GM23338 (cell line): ENCODE measurements at regions not wholly inside any gene's neighbourhood (a gene's known extent, or its start where the extent isn't known, plus 50 kb on each side); places are given as distances from the start of the nearest gene placed in this dataset.

Experiments
- ATAC-seq: fragments of 200-7000 bp; cut with Tn5 transposase; 3 replicates; pipeline ENCODE4 v1.9.1; 2020
- DNase-seq: peaks from one replicate; pipeline ENCODE4 v3.0.0-alpha.2; 2015; ENCODE audit warnings: low spot score
- H2AFZ ChIP-seq: fragments of 200-600 bp; sonication (generic); 2 replicates; pipeline ENCODE4 v1.8.0; 2016; ENCODE audit warnings: antibody characterized with exemption, mild to moderate bottlenecking, moderate library complexity
- H3F3A ChIP-seq: fragments of 200-600 bp; sonication (generic); replicated peaks from 2 replicates; pipeline ENCODE4 v1.8.0; 2017; ENCODE audit warnings: antibody characterized with exemption, mixed run types, low read depth
- H3K27ac ChIP-seq: fragments of 200-600 bp; sonication (generic); 2 replicates; pipeline ENCODE4 v1.6.1; 2016; ENCODE audit warnings: low read depth
- H3K27me3 ChIP-seq: fragments of 200-600 bp; sonication (generic); 2 replicates; pipeline ENCODE4 v1.8.0; 2016; ENCODE audit warnings: mild to moderate bottlenecking, mixed run types, moderate library complexity; ENCODE audit not compliant: insufficient read depth
- H3K36me3 ChIP-seq: fragments of 200-600 bp; sonication (generic); 2 replicates; pipeline ENCODE4 v1.8.0; 2016; ENCODE audit warnings: mild to moderate bottlenecking; ENCODE audit not compliant: insufficient read depth
- H3K4me1 ChIP-seq: fragments of 200-600 bp; sonication (generic); 2 replicates; pipeline ENCODE4 v1.8.0; 2016; ENCODE audit warnings: mild to moderate bottlenecking, moderate library complexity; ENCODE audit not compliant: insufficient read depth
- H3K4me2 ChIP-seq: fragments of 200-600 bp; sonication (generic); 2 replicates; pipeline ENCODE4 v1.7.1; 2017; ENCODE audit warnings: mixed run types
- H3K4me3 ChIP-seq: fragments of 200-600 bp; sonication (generic); 2 replicates; pipeline ENCODE4 v1.6.1; 2016; ENCODE audit warnings: mixed run types
- H3K79me2 ChIP-seq: fragments of 200-600 bp; sonication (generic); replicated peaks from 2 replicates; pipeline ENCODE4 v1.8.0; 2017; ENCODE audit warnings: mild to moderate bottlenecking; ENCODE audit not compliant: insufficient read depth
- H3K9me2 ChIP-seq: fragments of 200-600 bp; sonication (generic); 2 replicates; pipeline ENCODE4 v1.8.0; 2017; ENCODE audit not compliant: insufficient read depth
- H4K20me1 ChIP-seq: fragments of 200-600 bp; sonication (generic); replicated peaks from 2 replicates; pipeline ENCODE4 v1.8.0; 2017; ENCODE audit warnings: mild to moderate bottlenecking; ENCODE audit not compliant: insufficient read depth
- H3K27ac Mint-ChIP-seq: 2 replicates; pipeline ENCODE4 v1.8.0; 2020; ENCODE audit warnings: inconsistent platforms, mild to moderate bottlenecking, moderate library complexity, mixed read lengths
- H3K27me3 Mint-ChIP-seq: 3 replicates; pipeline ENCODE4 v1.8.0; 2022; ENCODE audit warnings: low read depth, mild to moderate bottlenecking, moderate library complexity, mixed read lengths, inconsistent platforms; ENCODE audit not compliant: insufficient read depth, poor library complexity
- H3K36me3 Mint-ChIP-seq: 3 replicates; pipeline ENCODE4 v1.8.0; 2021; ENCODE audit warnings: low read depth, mild to moderate bottlenecking, inconsistent platforms, moderate library complexity, mixed read lengths
- H3K4me1 Mint-ChIP-seq: 3 replicates; pipeline ENCODE4 v1.8.0; 2020; ENCODE audit warnings: mild to moderate bottlenecking, inconsistent platforms, mixed read lengths
- H3K4me3 Mint-ChIP-seq: 3 replicates; pipeline ENCODE4 v1.8.0; 2021; ENCODE audit warnings: moderate library complexity, mild to moderate bottlenecking, inconsistent platforms, mixed read lengths
- H3K9me3 Mint-ChIP-seq: 3 replicates; pipeline ENCODE4 v1.8.0; 2020; ENCODE audit warnings: moderate library complexity, mild to moderate bottlenecking, inconsistent platforms, mixed read lengths
- CREB1 ChIP-seq: fragments of 250-450 bp; sonication (Bioruptor Pico); IDR thresholded peaks from 2 replicates; pipeline ENCODE4 v1.5.0; 2020; ENCODE audit warnings: low read depth, mild to moderate bottlenecking, moderate library complexity
- CTCF ChIP-seq, 2 experiments: fragments of 200-600 bp in 1 of 2; sonication (generic) in 1 of 2; conservative IDR thresholded peaks; 2 replicates each; pipeline versions ENCODE4 v1.5.1 to v1.6.1; 2016 to 2017; ENCODE audit warnings: antibody characterized with exemption in 2 of 2, low read depth in 2 of 2, mild to moderate bottlenecking in 2 of 2, moderate library complexity in 1 of 2
- ETS1 ChIP-seq: IDR thresholded peaks from 2 replicates; pipeline ENCODE4 v1.6.1; 2016; ENCODE audit warnings: antibody characterized with exemption
- EZH2 ChIP-seq: fragments of 200-600 bp; sonication (generic); IDR thresholded peaks from one replicate; pipeline ENCODE4 v1.8.0; 2017; ENCODE audit warnings: antibody characterized with exemption, mild to moderate bottlenecking, low read depth; ENCODE audit not compliant: unreplicated experiment
- EZH2phosphoT487 ChIP-seq: fragments of 200-600 bp; sonication (generic); IDR thresholded peaks from one replicate; pipeline ENCODE4 v1.8.1; 2018; ENCODE audit warnings: antibody characterized with exemption; ENCODE audit not compliant: unreplicated experiment
- JUNB ChIP-seq: IDR thresholded peaks from one replicate; pipeline ENCODE4 v1.6.1; 2016; ENCODE audit warnings: antibody characterized with exemption; ENCODE audit not compliant: unreplicated experiment
- NANOG ChIP-seq: IDR thresholded peaks from 2 replicates; pipeline ENCODE4 v1.6.1; 2016; ENCODE audit warnings: antibody characterized with exemption, borderline replicate concordance
- POLR2AphosphoS5 ChIP-seq: IDR thresholded peaks from 2 replicates; pipeline ENCODE4 v1.6.1; 2016; ENCODE audit warnings: antibody characterized with exemption, low read depth
- REST ChIP-seq: IDR thresholded peaks from one replicate; pipeline ENCODE4 v1.6.1; 2018; ENCODE audit warnings: antibody characterized with exemption; ENCODE audit not compliant: unreplicated experiment
- STAT1 ChIP-seq: IDR thresholded peaks from one replicate; pipeline ENCODE4 v1.6.1; 2016; ENCODE audit warnings: antibody characterized with exemption; ENCODE audit not compliant: unreplicated experiment
- ZNF114 ChIP-seq: fragments of 250-450 bp; sonication (Bioruptor Pico); IDR thresholded peaks from 2 replicates; pipeline ENCODE4 v1.5.0; 2020; ENCODE audit warnings: mild to moderate bottlenecking, moderate library complexity
- ZNF331 ChIP-seq: fragments of 250-450 bp; sonication (Bioruptor Pico); IDR thresholded peaks from 2 replicates; pipeline ENCODE4 v1.5.0; 2020; ENCODE audit warnings: low read depth, mild to moderate bottlenecking, moderate library complexity
- ZNF462 ChIP-seq: fragments of 250-450 bp; sonication (Bioruptor Pico); IDR thresholded peaks from 2 replicates; pipeline ENCODE4 v1.5.0; 2020; ENCODE audit warnings: mild to moderate bottlenecking, moderate library complexity

GRCh38 chr2:128778843-128779242, 460.2 kb upstream of the HS6ST1 start:
- Mint-ChIP-seq H3K4me1 (no peaks in the 10 kb centered on the region; the same call in 2 of the 3 replicates), H3K4me3 (no peak overlapping the region), H3K27ac (no peak overlapping the region), H3K27me3 (no peaks in the 10 kb centered on the region), H3K36me3 (no peaks in the 10 kb centered on the region), H3K9me3 (no peaks in the 10 kb centered on the region)
- H3K4me1 ChIP-seq, result no peaks in the 10 kb centered on the region
- H3K9me2 ChIP-seq, result no peaks in the 10 kb centered on the region
- H3K27ac ChIP-seq, result no peak overlapping the region
- no peaks in the 10 kb centered on the region for H3K27me3 ChIP-seq
- no peak for TF ChIP-seq EZH2phosphoT487
- TF ChIP-seq ETS1, result no peak
- TF ChIP-seq STAT1, result no peak
- no peak for TF ChIP-seq REST
- no peak for TF ChIP-seq ZNF114
- no peak for TF ChIP-seq POLR2AphosphoS5
- TF ChIP-seq ZNF462 (CRISPR knock-in tag), result no peak
- TF ChIP-seq CTCF (conservative IDR thresholded peaks at IDR 0.05; ENCODE audit: low read depth in 2 of 2), result no peak
- no peak for TF ChIP-seq NANOG
- no peak for TF ChIP-seq EZH2
- no peak for TF ChIP-seq JUNB
- no peak for TF ChIP-seq CREB1 (CRISPR knock-in tag)
- no peak for TF ChIP-seq ZNF331 (CRISPR knock-in tag)
- H3K4me2 ChIP-seq, result no peak overlapping the region
- H3K79me2 ChIP-seq, result no peaks in the 10 kb centered on the region
- no peaks in the 10 kb centered on the region for H3K36me3 ChIP-seq
- no peaks in the 10 kb centered on the region for H4K20me1 ChIP-seq
- no peak for ATAC-seq
- no peak overlapping the region for H2AFZ ChIP-seq
- no peaks in the 10 kb centered on the region for H3F3A ChIP-seq
- no peak overlapping the region for H3K4me3 ChIP-seq
- no peak for DNase-seq
